Keratinocyte (primary cell): ENCODE measurements at regions not wholly inside any gene's neighbourhood (a gene's known extent, or its start where the extent isn't known, plus 50 kb on each side); places are given as distances from the start of the nearest gene placed in this dataset.

Experiments used
- CTCF ChIP-seq, 3 experiments: IDR thresholded peaks in 1 of 3; conservative IDR thresholded peaks in 1 of 3; optimal IDR thresholded peaks in 1 of 3; 2 replicates in 2 of 3; 3 replicates in 1 of 3; pipeline versions ENCODE3 to v1.5.1; 2011; ENCODE audit warnings: low read length in 3 of 3, mild to moderate bottlenecking in 3 of 3, moderate library complexity in 2 of 3, control low read depth in 1 of 3, inconsistent platforms in 1 of 3; ENCODE audit not compliant: insufficient read depth in 2 of 3; ENCODE audit errors: extremely low read depth in 1 of 3
- EZH2 ChIP-seq: IDR thresholded peaks from one replicate; pipeline ENCODE4 v1.6.1; 2012; ENCODE audit warnings: inconsistent platforms, mild to moderate bottlenecking, low read length, moderate library complexity

GRCh38 chr10:129098517-129098916, 368.5 kb upstream of the MGMT start:
- TF ChIP-seq CTCF (optimal IDR thresholded peaks at IDR 0.05 in 1 of 3, IDR thresholded peaks at IDR 0.05 in 1 of 3, conservative IDR thresholded peaks at IDR 0.05 in 1 of 3; ENCODE audit: extremely low read depth in 1 of 3, insufficient read depth in 2 of 3, low read length in 3 of 3): no peak
- TF ChIP-seq EZH2: no peak
